Hepatocyte (in vitro differentiated cells): ENCODE measurements at regions not wholly inside any gene's neighbourhood (a gene's known extent, or its start where the extent isn't known, plus 50 kb on each side); places are given as distances from the start of the nearest gene placed in this dataset.

Source experiments
- DNase-seq: peaks from one replicate; pipeline ENCODE4 v3.0.0-alpha.2; 2016; ENCODE audit warnings: low spot score
- H2AFZ ChIP-seq: fragments of 200-600 bp; sonication (generic); 2 replicates; pipeline ENCODE4 v1.6.0; 2016; ENCODE audit warnings: antibody characterized with exemption, mild to moderate bottlenecking
- H3K27ac ChIP-seq: fragments of 200-600 bp; sonication (generic); 2 replicates; pipeline ENCODE4 v1.5.1; 2016; ENCODE audit warnings: mild to moderate bottlenecking
- H3K27me3 ChIP-seq: fragments of 200-600 bp; sonication (generic); 2 replicates; pipeline ENCODE4 v1.6.1; 2016
- H3K36me3 ChIP-seq: fragments of 200-600 bp; sonication (generic); replicated peaks from 2 replicates; pipeline ENCODE4 v1.5.1; 2016; ENCODE audit warnings: low read depth; ENCODE audit not compliant: insufficient read depth
- H3K4me1 ChIP-seq: fragments of 200-600 bp; sonication (generic); 2 replicates; pipeline ENCODE4 v1.5.1; 2016; ENCODE audit warnings: mild to moderate bottlenecking, moderate library complexity; ENCODE audit not compliant: insufficient read depth
- H3K4me2 ChIP-seq: fragments of 200-600 bp; sonication (generic); 2 replicates; pipeline ENCODE4 v1.6.0; 2016
- H3K4me3 ChIP-seq: fragments of 200-600 bp; sonication (generic); 2 replicates; pipeline ENCODE4 v1.5.1; 2016; ENCODE audit warnings: mild to moderate bottlenecking
- H3K79me2 ChIP-seq: fragments of 200-600 bp; sonication (generic); 2 replicates; pipeline ENCODE4 v1.6.0; 2017; ENCODE audit warnings: mild to moderate bottlenecking
- H3K9me2 ChIP-seq: fragments of 200-600 bp; sonication (generic); replicated peaks from 2 replicates; pipeline ENCODE4 v1.6.0; 2017; ENCODE audit warnings: mild to moderate bottlenecking; ENCODE audit not compliant: insufficient read depth
- H3K9me3 ChIP-seq: fragments of 200-600 bp; sonication (generic); 2 replicates; pipeline ENCODE4 v1.5.1; 2016; ENCODE audit warnings: low read depth, mild to moderate bottlenecking
- H4K20me1 ChIP-seq: fragments of 200-600 bp; sonication (generic); 2 replicates; pipeline ENCODE4 v1.6.0; 2016; ENCODE audit warnings: mild to moderate bottlenecking; ENCODE audit not compliant: insufficient read depth, poor library complexity, severe bottlenecking
- CTCF ChIP-seq: fragments of 200-600 bp; sonication (generic); IDR thresholded peaks from 2 replicates; pipeline ENCODE4 v1.5.1; 2016; ENCODE audit warnings: antibody characterized with exemption, mild to moderate bottlenecking; ENCODE audit not compliant: poor library complexity
- EZH2 ChIP-seq: fragments of 200-600 bp; sonication (generic); IDR thresholded peaks from 2 replicates; pipeline ENCODE4 v1.6.1; 2016; ENCODE audit warnings: antibody characterized with exemption, mild to moderate bottlenecking, borderline replicate concordance
- EZH2phosphoT487 ChIP-seq: fragments of 200-600 bp; sonication (generic); IDR thresholded peaks from one replicate; pipeline ENCODE4 v1.6.1; 2018; ENCODE audit warnings: antibody characterized with exemption, mild to moderate bottlenecking, low read depth, moderate library complexity; ENCODE audit not compliant: unreplicated experiment, severe bottlenecking
- WGBS: methylation state at CpG from one replicate; pipeline ENCODE4 v1.1.6; 2016; ENCODE audit warnings: low lambda C conversion rate; ENCODE audit errors: missing lambda C conversion rate; 5-methylcytosine and 5-hydroxymethylcytosine counted together

GRCh38 chr2:15705839-15706386 is 114.2 kb downstream of the DDX1 start:
- no peaks in the 10 kb centered on the region for H3K9me2 ChIP-seq
- H3K4me3 ChIP-seq = no peak overlapping the region
- WGBS = 81% methylated on average over 3 of the region's 3 CpGs
- H3K4me1 ChIP-seq = no peaks in the 10 kb centered on the region
- H3K36me3 ChIP-seq = no peaks in the 10 kb centered on the region
- TF ChIP-seq EZH2phosphoT487 = no peak
- no peak overlapping the region for H2AFZ ChIP-seq
- H3K79me2 ChIP-seq = no peaks in the 10 kb centered on the region
- H3K4me2 ChIP-seq = no peak overlapping the region
- no peak overlapping the region for H3K27ac ChIP-seq
- H3K9me3 ChIP-seq = no peaks in the 10 kb centered on the region
- H4K20me1 ChIP-seq = no peaks in the 10 kb centered on the region
- no peak for DNase-seq
- no peaks in the 10 kb centered on the region for H3K27me3 ChIP-seq

DNA sequence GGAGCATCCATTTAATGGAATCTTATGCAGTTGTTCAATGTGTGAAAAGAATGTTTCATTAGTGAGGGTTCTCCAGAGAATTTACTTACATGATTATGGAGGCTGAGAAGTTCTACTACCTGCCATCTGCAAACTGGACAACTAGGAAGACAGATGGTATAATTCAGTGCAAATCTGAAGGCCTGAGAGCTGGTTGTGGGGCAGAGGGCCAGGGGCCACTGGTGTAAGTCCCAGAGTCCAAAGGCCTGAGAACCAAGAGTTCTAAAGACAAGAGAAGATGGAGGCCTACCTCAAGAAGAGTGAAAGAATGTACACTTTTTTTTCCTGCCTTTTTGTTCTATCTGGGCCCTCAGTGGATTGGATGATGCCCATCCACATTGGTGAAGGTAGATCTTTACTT is 114.8 kb downstream of the DDX1 start:
- Histone ChIP-seq H4K20me1 (no peaks in the 10 kb centered on the region), H3K9me2 (no peaks in the 10 kb centered on the region), H3K36me3 (no peaks in the 10 kb centered on the region)

DNA sequence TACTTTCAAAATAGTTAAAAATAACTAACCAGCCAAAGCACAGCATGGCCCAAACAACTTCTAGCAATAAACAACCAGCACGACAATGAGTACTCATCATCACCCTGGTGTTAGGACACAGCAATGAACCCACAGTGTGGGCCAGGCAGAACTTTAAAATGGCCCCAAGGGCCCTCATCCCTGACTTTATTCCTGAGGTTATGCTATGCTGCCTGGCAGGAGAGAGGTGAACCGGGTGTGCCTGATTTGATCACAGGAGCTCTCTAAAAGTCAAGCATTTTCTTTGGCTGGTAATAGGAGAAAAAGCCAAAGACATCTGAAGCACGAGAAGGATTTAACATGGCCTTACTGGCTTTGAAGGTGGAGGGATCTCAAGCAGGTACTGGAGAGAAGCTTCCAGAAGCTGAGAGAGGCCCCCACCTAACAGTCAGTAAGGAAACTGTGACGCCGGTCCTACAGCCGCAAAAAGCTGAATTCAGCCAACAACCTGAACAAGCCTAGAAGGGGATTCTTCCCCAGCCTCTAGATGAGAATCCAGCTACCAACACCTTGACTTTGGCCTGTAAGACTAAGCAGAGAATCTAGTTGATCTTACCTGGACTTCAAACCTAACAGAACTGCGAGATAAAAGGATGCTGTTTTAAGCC is 115.4 kb downstream of the DDX1 start:
- no peaks in the 10 kb centered on the region for H3K79me2 ChIP-seq
- no peak for DNase-seq
- no peak overlapping the region for H3K27ac ChIP-seq
- no peak overlapping the region for H3K4me2 ChIP-seq
- 96% methylated on average over 7 of the region's 7 CpGs for WGBS
- H4K20me1 ChIP-seq = no peaks in the 10 kb centered on the region
- no peak overlapping the region for H2AFZ ChIP-seq
- no peaks in the 10 kb centered on the region for H3K36me3 ChIP-seq
- H3K9me3 ChIP-seq = no peaks in the 10 kb centered on the region
- H3K27me3 ChIP-seq = no peaks in the 10 kb centered on the region
- H3K4me3 ChIP-seq = no peak overlapping the region
- H3K9me2 ChIP-seq = no peaks in the 10 kb centered on the region
- TF ChIP-seq EZH2 = no peak
- no peak for TF ChIP-seq CTCF
- H3K4me1 ChIP-seq = no peaks in the 10 kb centered on the region

More for the DNA sequence above, 114.8 kb downstream of the DDX1 start:
- TF ChIP-seq EZH2phosphoT487 (no peak), EZH2 (no peak), CTCF (no peak)
- Histone ChIP-seq H2AFZ (no peak overlapping the region), H3K27me3 (no peaks in the 10 kb centered on the region), H3K9me3 (no peaks in the 10 kb centered on the region), H3K4me1 (no peaks in the 10 kb centered on the region), H3K79me2 (no peaks in the 10 kb centered on the region), H3K4me2 (no peak overlapping the region), H3K27ac (no peak overlapping the region), H3K4me3 (no peak overlapping the region)
- DNase-seq = no peak

DNA sequence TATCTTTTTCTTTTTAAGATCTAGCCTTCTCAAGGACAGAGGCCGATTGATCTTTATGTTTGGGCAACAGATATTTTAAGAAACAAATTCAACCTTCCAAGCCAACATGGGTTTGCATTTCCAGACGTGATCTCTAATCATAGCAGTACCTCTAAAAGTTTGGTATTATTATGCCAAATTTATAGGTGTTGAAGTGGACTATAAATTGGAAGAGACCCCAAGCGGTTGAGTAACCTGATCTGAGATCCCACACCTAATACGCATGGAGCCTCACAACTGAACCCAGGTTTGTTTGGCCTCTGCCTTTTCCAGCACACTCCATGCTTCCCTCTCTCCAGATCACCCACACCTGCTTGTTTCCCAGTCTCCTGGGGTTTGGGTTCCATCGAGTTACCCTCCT is 116.5 kb downstream of the DDX1 start:
- H3K27ac ChIP-seq = no peak overlapping the region
- H3K9me2 ChIP-seq = no peaks in the 10 kb centered on the region
- H3K4me3 ChIP-seq = no peak overlapping the region
- no peaks in the 10 kb centered on the region for H3K79me2 ChIP-seq
- H3K27me3 ChIP-seq = no peaks in the 10 kb centered on the region
- no peak overlapping the region for H2AFZ ChIP-seq
- H3K36me3 ChIP-seq = no peaks in the 10 kb centered on the region
- H3K4me2 ChIP-seq = no peak overlapping the region
- H4K20me1 ChIP-seq = no peaks in the 10 kb centered on the region
- no peaks in the 10 kb centered on the region for H3K4me1 ChIP-seq
- no peaks in the 10 kb centered on the region for H3K9me3 ChIP-seq
- WGBS = 89% methylated on average over 5 of the region's 5 CpGs
- DNase-seq = no peak
- TF ChIP-seq CTCF (no peak), EZH2phosphoT487 (no peak), EZH2 (no peak)
